ENCODE measurements at regions not wholly inside any gene's neighbourhood (a gene's known extent, or its start where the extent isn't known, plus 50 kb on each side); places are given as distances from the start of the nearest gene placed in this dataset.
A peak's percentile ranks its signal among the peaks of the same experiment; 100 is the strongest.

DNA sequence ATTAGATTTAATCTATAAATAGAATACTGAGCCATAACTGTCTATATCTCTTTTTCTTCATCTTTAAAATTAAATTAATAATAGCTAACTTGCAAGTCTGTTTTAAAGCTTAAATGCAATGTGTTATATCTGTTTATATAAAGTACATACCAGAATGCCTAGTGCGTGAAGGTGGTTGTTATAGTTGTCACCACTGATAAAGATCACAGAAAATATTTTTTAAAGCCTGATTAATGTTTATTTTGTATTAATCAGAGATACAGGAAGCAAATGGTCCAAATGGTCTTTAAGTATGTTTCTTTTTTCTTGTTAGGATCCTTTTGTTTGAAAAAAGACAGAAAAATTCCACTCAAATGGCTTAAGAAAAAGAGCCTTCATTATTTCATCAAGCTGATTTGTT lies 560.6 kb downstream of the CPS1 start:
- no peak for TF ChIP-seq CTCF (IDR thresholded peaks at IDR 0.05; ENCODE audit: low read depth, low read length, missing control alignments)
- in situ Hi-C loops (cut with HindIII; ENCODE audit: low sequenced_read_pairs) = no loop called here
- H3K4me3 ChIP-seq (ENCODE audit: low read depth, low read length) = no peak overlapping the region
- no peak for DNase-seq (ENCODE audit: low read depth)

DNA sequence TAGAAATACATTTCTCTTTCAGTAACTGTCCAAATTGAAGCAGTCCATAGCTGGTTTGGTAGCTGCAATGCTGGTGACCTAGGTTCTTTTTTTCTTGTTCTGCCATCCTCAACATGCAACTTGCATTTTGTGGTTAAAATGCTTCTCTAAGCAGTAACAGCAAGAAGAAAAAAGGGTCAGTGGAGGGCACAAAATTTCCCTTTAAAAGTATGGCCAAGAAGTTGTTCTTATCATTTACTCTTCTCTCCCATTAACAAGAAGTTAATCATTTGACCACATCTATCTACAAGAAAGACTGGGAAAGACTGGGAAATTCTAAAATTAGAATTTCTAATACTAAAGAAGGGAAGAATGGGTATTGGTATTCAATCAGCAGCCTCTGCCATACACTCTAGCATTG lies 569.9 kb downstream of the CPS1 start:
- DNase-seq (ENCODE audit: low read depth) = no peak
- no peak overlapping the region for H3K4me3 ChIP-seq (ENCODE audit: low read depth, low read length)
- in situ Hi-C loops (cut with HindIII; ENCODE audit: low sequenced_read_pairs) = no loop called here
- no peak for TF ChIP-seq CTCF (IDR thresholded peaks at IDR 0.05; ENCODE audit: low read depth, low read length, missing control alignments)

- TF ChIP-seq CTCF (IDR thresholded peaks at IDR 0.05; ENCODE audit: low read depth, low read length, missing control alignments) = no peak
- H3K4me3 ChIP-seq (ENCODE audit: low read depth, low read length) = no peak overlapping the region
- no peak for DNase-seq (ENCODE audit: low read depth)
- in situ Hi-C loops (cut with HindIII; ENCODE audit: low sequenced_read_pairs) = no loop called here
Observed at GRCh38 chr2:211127501-211127900, 571.1 kb downstream of the CPS1 start.

DNA sequence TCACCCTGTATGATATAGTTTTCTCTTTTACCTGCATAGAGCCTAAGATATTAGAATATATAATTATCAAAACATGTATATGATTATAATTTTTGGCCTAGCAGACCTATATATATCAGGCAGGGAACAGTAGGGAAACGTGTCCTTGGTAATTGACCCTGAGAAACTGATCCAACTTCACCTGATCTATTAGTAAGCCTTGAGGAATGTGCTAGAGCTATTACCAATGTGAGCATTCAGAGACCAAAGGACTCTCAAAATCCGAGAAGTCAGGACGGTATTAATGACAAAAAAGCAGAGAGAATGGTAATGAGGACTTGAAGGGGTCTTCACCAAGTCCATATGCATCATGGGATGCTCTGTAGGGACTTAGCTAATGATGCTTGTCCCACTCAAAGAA lies 571.9 kb downstream of the CPS1 start:
- no peak for TF ChIP-seq CTCF (IDR thresholded peaks at IDR 0.05; ENCODE audit: low read depth, low read length, missing control alignments)
- no peak for DNase-seq (ENCODE audit: low read depth)
- no peak overlapping the region for H3K4me3 ChIP-seq (ENCODE audit: low read depth, low read length)
- in situ Hi-C loops (cut with HindIII; ENCODE audit: low sequenced_read_pairs) = no loop called here

DNA sequence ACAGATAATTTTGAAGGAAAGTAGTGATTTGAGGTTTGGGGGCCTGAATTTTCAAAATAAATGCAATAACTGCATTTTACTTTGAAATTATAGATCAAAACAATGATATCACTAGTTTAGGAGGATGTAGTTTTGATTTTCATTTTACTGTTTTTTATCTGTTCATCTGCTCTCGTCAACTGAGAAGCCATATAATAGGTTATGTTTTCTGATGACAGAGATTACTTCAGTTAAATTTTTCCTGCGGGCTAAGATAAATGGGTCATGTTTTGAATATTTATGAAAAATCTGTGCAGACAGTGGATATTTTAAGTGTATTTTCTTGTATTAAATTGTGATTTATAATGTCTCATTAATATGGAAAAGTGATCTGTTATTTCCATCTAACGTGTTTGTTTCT lies 573.4 kb downstream of the CPS1 start:
- no peak for DNase-seq (ENCODE audit: low read depth)
- H3K4me3 ChIP-seq (ENCODE audit: low read depth, low read length) = no peak overlapping the region
- in situ Hi-C loops (cut with HindIII; ENCODE audit: low sequenced_read_pairs) = no loop called here
- no peak for TF ChIP-seq CTCF (IDR thresholded peaks at IDR 0.05; ENCODE audit: low read depth, low read length, missing control alignments)

GRCh38 chr2:211132046-211132445 lies 575.6 kb downstream of the CPS1 start:
- in situ Hi-C loops (cut with HindIII; ENCODE audit: low sequenced_read_pairs) = no loop called here
- TF ChIP-seq CTCF (IDR thresholded peaks at IDR 0.05; ENCODE audit: low read depth, low read length, missing control alignments) = no peak
- DNase-seq (ENCODE audit: low read depth) = peak; percentile 20
- H3K4me3 ChIP-seq (ENCODE audit: low read depth, low read length) = no peak overlapping the region

DNA sequence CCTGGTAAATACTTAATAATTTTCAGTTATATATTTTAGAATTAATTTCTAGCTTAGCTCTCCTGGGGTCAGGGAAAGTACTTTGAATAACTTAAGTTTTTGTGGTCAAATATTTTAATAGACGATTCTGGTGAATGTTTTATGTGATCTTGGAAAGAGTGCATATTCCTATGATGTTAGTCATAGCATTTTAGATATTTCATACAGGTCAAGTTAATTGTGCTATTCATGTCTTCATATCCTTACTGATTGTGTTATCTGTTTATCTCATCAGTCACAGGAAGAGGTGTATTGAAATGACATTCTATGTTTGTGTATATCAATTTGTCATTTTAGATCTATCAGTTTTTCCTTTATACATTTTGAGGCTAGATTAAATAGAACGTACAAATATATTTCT lies 576.2 kb downstream of the CPS1 start:
- no peak for TF ChIP-seq CTCF (IDR thresholded peaks at IDR 0.05; ENCODE audit: low read depth, low read length, missing control alignments)
- DNase-seq (ENCODE audit: low read depth) = peak; percentile 38
- in situ Hi-C loops (cut with HindIII; ENCODE audit: low sequenced_read_pairs) = no loop called here
- H3K4me3 ChIP-seq (ENCODE audit: low read depth, low read length) = no peak overlapping the region
